Urothelium cell line (cell line): ENCODE measurements at regions not wholly inside any gene's neighbourhood (a gene's known extent, or its start where the extent isn't known, plus 50 kb on each side); places are given as distances from the start of the nearest gene placed in this dataset.
A peak's percentile ranks its signal among the peaks of the same experiment; 100 is the strongest.

Experiments used
- DNase-seq: peaks from one replicate; pipeline ENCODE4 v3.0.0; 2011; ENCODE audit warnings: low spot score, mixed read lengths
- FAIRE-seq: peaks from 2 replicates; lab custom pipeline; 2011; peaks lifted over from hg19 to GRCh38; lab: Jason Lieb, UNC

DNA sequence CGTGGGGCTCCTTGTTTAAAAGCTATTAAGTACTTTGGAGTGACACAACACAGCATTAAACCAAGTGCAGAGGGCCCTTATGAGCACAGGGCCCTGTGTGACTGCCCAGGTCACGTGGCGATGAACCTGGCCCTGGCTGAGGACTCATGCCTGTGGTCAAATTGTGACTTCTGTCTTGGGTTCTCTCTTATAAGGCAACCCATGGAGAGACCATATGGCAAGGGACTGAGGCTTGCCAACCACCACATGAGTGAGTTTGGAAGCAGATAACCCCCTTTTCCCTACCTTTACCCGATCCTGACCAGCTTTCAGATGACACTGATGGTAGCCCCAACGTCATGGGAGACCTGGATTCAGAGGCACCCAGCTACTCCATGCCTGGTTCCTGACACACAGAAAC, 140.5 kb downstream of the ZBTB18 start:
- no peak for DNase-seq

DNA sequence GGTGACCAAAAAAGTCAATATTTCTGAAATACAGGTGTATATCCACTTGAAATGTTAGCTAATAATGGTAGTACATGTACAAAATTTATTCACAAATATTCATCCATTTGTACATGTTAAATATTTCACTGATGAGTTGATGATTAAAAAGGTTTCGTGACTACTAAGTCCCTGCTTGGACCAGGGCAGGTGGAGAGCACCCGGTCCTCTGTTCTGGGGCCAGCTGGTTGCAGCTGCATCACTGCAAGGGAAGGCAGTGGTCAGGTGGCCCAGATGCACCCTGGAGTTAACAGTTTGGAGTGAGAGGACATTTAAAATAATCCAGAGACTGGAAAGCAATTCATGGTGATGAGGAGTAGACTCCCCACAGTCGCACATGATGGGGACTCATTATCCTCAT, 141.2 kb downstream of the ZBTB18 start:
- FAIRE-seq = no peak

More for the DNA sequence above, 140.5 kb downstream of the ZBTB18 start:
- no peak for FAIRE-seq

DNA sequence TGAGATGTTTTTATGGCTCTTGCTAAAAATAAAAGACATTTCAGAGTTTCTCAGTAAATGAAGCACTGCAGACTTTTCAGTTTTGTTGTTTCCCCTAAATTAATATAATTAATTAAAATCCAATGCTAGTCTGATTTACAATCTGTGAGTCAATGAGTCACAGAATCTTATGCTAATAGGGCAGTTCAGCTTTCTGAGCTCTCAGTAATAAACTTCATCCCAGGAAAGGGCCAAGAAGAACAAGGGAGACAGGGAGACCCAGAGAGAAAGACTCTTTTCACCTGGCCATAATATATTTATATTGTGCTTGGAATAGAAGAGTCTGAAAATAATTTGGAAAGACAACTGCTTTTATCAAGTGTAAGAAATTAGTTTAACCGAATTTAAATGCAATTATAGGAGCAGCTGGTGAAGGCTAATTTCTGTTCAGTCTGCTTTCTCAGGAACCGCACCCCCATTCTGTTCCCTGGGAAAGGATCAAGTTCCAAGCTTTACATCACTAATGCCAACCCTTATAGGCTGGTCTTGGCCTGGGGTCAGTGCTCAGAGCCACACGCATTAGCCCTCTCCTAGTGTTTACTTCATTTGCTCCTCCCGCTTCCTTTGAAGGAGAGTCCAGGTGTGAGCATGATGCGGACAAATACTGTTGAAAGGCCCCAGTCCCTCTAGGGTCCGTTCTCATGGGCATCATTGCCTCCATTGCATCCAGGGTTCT, 145.6 kb downstream of the ZBTB18 start:
- FAIRE-seq (no peak), DNase-seq (no peak)

More for the DNA sequence above, 141.2 kb downstream of the ZBTB18 start:
- no peak for DNase-seq

GRCh38 chr1:244197851-244198375, 146.8 kb downstream of the ZBTB18 start:
- no peak for DNase-seq
- FAIRE-seq = no peak

DNA sequence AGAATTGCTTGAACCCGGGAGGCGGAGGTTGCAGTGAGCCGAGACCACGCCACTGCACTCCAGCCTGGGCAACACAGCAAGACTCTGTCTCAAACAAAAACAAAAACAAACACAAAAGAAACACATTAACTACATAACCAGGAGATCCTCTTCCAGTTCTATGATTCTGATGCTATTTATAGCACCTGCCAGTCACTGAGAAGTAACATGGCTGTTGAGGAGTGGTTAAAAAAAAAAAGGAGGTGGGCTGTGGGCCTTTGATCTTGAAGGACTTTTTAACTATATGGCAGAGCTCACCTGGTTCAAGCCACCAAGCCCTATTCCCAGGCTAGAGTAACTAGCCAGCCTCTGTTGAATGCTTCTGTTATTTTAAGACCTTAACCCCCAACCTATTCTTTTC, 148.8 kb downstream of the ZBTB18 start:
- DNase-seq = no peak
- no peak for FAIRE-seq

- FAIRE-seq (no peak), DNase-seq (no peak)
Observed at GRCh38 chr1:244200596-244200995, 149.5 kb downstream of the ZBTB18 start.

GRCh38 chr1:244201750-244202149, 150.7 kb downstream of the ZBTB18 start:
- FAIRE-seq (no peak), DNase-seq (no peak)

GRCh38 chr1:244204004-244204403, 152.9 kb downstream of the ZBTB18 start:
- no peak for FAIRE-seq

DNA sequence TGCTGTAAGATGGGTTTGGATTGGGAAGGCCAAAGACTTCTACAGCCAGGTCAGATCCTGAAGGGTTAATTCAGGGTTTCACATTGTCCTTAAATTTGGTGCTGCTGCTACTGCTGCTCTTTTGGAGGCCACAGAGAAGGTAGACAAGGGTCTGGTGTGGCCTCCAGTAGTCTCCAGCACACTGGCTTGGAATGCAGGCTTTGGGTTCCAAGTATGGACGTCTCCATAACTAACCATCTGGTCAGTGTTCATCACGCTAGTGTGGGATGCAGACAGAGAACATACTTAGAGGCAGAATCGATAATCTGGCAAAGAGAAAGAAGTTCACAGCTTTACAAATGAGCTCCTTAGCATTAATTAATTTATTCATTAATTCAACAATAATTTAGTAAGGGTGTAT, 154.1 kb downstream of the ZBTB18 start:
- DNase-seq (no peak), FAIRE-seq (no peak)

More at GRCh38 chr1:244204004-244204403, 152.9 kb downstream of the ZBTB18 start:
- DNase-seq = no peak

DNA sequence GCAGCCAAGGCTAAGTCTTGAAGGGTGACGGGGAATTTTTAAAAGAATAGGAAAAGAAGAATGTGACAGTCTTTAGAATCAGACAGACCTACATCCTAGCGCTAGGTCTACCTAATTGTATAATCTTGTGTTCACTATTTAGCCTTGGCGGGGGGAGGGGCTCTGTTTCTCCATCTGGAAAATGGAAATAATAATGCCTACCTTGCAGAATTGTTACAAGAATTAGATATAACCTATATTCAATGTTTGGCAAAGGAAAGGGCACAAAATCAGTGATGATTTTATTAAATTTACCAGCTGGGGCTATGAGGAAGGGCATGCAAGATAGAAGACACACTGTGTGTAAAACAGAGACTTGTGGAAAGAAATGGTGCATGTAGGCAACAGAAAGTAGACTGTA, 154.8 kb downstream of the ZBTB18 start:
- DNase-seq (no peak), FAIRE-seq (no peak)

DNA sequence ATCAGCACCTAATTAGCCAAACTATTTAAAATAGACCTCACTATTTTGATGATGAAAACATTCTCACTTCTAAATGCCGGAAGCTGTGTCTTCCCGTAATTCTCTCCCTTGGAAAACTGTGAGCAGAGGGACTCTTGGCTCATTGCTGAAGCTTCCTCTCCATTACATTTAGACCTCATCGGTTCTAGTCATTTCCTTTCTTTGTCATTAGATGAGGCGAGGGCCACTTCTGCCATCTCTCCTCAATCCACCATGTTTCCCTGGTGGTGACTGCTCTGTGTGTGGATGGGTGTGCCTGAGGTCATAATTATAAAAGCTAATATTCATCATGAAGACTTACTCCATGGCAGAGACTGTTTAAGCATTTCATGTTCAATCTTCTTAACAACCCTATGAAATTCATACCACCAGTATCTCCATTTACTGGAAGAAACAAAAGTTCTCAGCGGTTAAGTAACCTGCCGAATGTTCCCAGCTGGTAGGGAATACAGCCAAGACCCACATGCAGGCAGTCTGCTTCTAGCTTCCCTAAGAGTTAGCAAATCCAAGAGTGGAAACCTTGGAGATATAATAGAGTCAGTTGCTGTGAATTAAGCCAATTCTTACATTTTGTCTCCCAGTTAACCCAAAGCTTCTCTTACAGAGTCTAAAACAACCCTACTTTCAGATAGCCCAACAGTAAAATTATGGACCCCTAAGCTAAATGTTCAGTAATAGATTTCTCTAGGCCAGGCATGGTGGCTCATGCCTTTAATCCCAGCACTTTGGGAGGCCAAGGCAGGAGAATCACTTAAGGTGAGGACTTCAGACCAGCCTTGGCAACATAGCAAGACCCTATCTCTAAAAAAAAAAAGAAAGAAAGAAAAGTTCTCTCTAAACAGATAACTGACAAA, 156.2 kb downstream of the ZBTB18 start:
- FAIRE-seq (no peak), DNase-seq (no peak)

DNA sequence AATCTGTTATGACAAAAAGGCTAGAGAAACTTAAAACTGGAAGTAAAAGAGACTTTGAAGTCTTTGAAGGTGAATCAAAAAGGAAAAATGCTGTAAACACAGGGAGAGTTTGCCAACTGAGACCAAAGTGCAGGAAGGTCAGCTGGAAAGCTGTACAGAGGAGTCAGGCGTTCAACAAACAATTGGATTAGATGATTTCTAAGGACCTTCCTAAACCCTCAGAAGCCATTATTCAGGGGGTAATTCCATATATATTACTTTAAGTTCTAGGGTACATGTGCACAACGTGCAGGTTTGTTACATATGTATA, 156.8 kb downstream of the ZBTB18 start:
- no peak for FAIRE-seq

DNA sequence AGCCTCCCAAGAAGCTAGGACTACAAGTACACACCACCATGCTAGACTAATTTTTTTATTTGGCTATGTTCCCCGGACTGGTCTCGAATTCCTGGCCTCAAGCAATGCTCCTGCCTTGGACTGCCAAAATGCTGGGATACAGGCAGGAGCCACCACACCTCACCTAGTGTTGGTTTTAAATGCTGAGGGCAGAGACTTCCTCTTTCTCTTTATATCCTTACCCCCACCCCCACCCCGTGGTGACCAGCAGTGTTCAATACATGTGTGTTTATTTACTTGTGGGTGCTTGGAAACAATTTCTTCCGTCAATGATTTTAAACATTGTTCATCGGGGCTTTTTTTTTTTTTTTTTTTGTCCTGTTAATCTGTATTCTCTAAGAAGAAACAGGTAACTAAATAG, 158.9 kb downstream of the ZBTB18 start:
- FAIRE-seq (no peak), DNase-seq (no peak)

More for the DNA sequence above, 156.8 kb downstream of the ZBTB18 start:
- DNase-seq = no peak

DNA sequence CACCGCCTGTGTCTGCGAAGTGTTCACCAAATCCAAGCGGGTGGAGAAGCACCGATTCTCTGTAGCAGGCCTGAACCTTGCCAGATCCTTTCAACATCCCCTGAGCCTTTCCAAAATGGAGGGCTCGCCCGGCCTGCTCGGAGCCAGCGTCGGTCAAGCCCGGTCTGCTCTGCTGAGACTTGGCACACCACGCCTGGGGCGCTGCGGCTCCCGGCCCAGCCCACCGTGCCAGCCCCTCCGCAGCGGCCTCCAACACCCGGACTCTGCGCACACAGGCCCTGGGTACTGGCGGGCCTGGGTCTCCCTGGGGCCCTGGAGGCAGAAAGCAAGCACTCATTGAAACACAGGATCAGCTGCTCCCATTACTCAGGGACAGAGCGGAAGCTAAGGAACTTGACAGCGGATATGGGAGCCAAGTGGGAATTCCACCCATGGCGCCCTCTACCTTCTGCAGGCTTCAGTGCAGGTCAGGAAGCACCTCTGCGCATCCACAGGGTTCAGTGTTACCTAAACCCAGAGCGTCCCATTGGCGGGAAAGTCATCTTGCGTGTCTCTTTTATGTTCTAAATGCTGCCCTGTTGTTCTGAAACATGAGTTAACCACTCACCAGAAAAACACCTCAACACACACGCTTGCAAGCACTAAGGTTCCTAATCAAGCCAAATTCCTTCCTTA, 159.9 kb downstream of the ZBTB18 start:
- FAIRE-seq (no peak), DNase-seq (no peak)

DNA sequence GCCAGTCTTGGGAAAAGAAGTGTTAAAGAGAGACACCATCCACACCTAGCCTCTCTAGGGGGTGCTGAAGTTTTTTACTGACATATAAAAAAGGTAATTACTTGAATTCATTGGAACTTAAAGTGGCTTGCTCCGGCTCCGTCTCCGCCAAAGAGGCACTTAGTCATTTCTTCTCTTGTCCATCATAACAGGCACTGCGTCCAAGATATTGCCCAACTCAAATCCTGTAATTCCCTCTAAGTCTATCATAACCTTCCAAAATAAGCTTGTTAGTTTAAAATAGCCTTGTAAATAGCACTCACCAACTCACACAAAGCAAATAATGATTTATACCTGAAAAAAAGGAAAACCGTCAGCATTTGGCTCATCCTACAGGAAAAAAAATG, 160.5 kb downstream of the ZBTB18 start:
- no peak for DNase-seq
- FAIRE-seq = no peak

GRCh38 chr1:244212219-244212618, 161.1 kb downstream of the ZBTB18 start:
- DNase-seq (no peak), FAIRE-seq (no peak)

- no peak for FAIRE-seq
- no peak for DNase-seq
Observed at GRCh38 chr1:244212797-244213475, 161.9 kb downstream of the ZBTB18 start.

DNA sequence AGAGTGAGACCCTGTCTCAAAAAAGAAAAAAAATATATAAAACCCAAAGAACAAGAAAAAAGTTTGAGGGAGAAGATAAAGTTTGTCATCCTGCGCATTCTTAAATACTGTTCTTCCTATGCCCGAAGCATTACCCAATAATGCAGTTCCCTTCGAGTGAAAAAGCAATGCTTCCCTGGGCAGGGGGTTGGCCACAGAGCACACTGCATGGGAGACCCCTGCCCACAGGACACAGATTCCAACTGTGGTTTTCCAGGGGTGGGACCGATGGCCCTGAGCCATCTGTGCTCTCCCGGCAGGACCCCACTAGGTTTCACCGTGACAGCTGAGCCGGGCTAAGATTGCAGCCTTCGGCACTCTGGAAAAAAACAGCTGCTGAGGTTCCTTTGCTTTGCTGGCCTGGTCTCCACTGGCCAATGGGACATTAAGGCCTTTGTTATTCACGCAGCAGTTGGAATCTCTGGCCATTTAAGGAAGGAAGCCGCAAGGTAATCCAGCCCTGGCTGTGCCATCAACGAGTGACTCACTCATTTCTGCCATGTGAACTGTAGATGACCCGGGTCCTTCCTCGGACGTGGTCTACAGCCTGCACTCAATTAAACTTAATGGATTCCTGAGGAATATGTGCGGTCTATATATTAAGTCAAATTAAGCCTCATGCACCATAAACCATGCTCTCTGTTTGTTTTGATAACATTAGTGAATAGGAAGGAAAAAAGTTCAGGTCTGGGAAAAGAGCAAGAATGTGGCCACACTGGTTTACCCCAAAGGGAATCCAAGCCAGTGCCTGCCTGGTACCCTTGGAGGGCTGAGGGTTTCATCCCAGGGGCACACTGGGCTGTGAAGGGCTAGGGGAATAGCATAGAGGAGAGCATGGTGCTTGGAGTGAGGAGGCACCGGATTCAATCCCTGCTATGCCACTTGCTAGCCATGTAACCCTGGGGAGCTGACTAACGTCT, 163.2 kb downstream of the ZBTB18 start:
- FAIRE-seq (peak; percentile 75), DNase-seq (peak; percentile 85)

- no peak for FAIRE-seq
- DNase-seq = no peak
Observed at GRCh38 chr1:244216836-244217235, 165.8 kb downstream of the ZBTB18 start.

GRCh38 chr1:244217711-244218110, 166.6 kb downstream of the ZBTB18 start:
- DNase-seq (no peak), FAIRE-seq (no peak)
